Ishikawa (cell line): ENCODE measurements at regions not wholly inside any gene's neighbourhood (a gene's known extent, or its start where the extent isn't known, plus 50 kb on each side); places are given as distances from the start of the nearest gene placed in this dataset.

Source experiments
- CEBPB ChIP-seq: IDR thresholded peaks from 2 replicates; pipeline ENCODE4 v1.6.1; 2012
- CREB1 ChIP-seq: IDR thresholded peaks from 2 replicates; pipeline ENCODE4 v1.6.1; 2012; ENCODE audit warnings: low read depth
- EGR1 ChIP-seq: IDR thresholded peaks from 2 replicates; pipeline ENCODE4 v1.6.1; 2012
- EP300 ChIP-seq: IDR thresholded peaks from 2 replicates; pipeline ENCODE4 v1.6.1; 2012; ENCODE audit warnings: borderline replicate concordance
- FOXM1 ChIP-seq: IDR thresholded peaks from 2 replicates; pipeline ENCODE4 v1.6.1; 2012; ENCODE audit warnings: low read depth, borderline replicate concordance
- NFIC ChIP-seq: IDR thresholded peaks from 2 replicates; pipeline ENCODE4 v1.6.1; 2012
- RAD21 ChIP-seq: IDR thresholded peaks from 2 replicates; pipeline ENCODE4 v1.6.1; 2012; ENCODE audit warnings: low read depth
- TAF1 ChIP-seq: IDR thresholded peaks from 2 replicates; pipeline ENCODE4 v1.6.1; 2012; ENCODE audit warnings: low read depth, mild to moderate bottlenecking
- TCF12 ChIP-seq: IDR thresholded peaks from 2 replicates; pipeline ENCODE4 v1.6.1; 2012; ENCODE audit warnings: low read depth
- TEAD4 ChIP-seq: IDR thresholded peaks from 2 replicates; pipeline ENCODE4 v1.6.1; 2012
- YY1 ChIP-seq: IDR thresholded peaks from 2 replicates; pipeline ENCODE4 v1.6.1; 2012; ENCODE audit warnings: low read depth
- ZBTB7A ChIP-seq: IDR thresholded peaks from 2 replicates; pipeline ENCODE4 v1.6.1; 2012; ENCODE audit warnings: low read depth
- TF ChIP-seq, protein P1 (sequence below): IDR thresholded peaks from 2 replicates; pipeline ENCODE4 v1.6.1; 2012; ENCODE audit warnings: low read depth, mild to moderate bottlenecking
- TF ChIP-seq, protein P2 (sequence below): IDR thresholded peaks from 2 replicates; pipeline ENCODE4 v1.6.1; 2012
- TF ChIP-seq, protein P3 (sequence below): IDR thresholded peaks from 2 replicates; pipeline ENCODE4 v1.6.1; 2012

DNA sequence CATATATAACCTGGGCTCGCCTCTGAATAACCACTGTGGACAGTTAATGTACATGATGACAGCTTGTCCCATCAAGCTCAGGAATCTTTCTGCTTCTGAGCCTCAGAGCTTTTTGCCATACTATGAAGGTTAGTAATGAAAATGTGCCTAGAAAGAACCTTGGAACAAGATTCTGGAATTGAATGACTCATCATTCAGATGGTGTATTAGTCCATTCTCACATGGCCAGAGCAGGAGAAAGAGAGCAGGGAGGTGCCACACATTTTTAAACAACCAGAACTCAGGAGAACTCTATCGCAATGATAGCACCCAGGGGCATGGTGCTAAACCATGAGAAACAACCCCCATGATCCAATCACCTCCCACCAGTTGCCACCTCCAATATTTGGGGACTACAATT, 542.1 kb downstream of the PRR16 start:
- TF ChIP-seq, protein P1, sequence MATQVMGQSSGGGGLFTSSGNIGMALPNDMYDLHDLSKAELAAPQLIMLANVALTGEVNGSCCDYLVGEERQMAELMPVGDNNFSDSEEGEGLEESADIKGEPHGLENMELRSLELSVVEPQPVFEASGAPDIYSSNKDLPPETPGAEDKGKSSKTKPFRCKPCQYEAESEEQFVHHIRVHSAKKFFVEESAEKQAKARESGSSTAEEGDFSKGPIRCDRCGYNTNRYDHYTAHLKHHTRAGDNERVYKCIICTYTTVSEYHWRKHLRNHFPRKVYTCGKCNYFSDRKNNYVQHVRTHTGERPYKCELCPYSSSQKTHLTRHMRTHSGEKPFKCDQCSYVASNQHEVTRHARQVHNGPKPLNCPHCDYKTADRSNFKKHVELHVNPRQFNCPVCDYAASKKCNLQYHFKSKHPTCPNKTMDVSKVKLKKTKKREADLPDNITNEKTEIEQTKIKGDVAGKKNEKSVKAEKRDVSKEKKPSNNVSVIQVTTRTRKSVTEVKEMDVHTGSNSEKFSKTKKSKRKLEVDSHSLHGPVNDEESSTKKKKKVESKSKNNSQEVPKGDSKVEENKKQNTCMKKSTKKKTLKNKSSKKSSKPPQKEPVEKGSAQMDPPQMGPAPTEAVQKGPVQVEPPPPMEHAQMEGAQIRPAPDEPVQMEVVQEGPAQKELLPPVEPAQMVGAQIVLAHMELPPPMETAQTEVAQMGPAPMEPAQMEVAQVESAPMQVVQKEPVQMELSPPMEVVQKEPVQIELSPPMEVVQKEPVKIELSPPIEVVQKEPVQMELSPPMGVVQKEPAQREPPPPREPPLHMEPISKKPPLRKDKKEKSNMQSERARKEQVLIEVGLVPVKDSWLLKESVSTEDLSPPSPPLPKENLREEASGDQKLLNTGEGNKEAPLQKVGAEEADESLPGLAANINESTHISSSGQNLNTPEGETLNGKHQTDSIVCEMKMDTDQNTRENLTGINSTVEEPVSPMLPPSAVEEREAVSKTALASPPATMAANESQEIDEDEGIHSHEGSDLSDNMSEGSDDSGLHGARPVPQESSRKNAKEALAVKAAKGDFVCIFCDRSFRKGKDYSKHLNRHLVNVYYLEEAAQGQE: no peak
- TF ChIP-seq RAD21: no peak
- TF ChIP-seq, protein P2, sequence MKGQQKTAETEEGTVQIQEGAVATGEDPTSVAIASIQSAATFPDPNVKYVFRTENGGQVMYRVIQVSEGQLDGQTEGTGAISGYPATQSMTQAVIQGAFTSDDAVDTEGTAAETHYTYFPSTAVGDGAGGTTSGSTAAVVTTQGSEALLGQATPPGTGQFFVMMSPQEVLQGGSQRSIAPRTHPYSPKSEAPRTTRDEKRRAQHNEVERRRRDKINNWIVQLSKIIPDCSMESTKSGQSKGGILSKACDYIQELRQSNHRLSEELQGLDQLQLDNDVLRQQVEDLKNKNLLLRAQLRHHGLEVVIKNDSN: no peak
- TF ChIP-seq EP300: no peak
- TF ChIP-seq ZBTB7A: no peak
- no peak for TF ChIP-seq TCF12
- TF ChIP-seq, protein P3, sequence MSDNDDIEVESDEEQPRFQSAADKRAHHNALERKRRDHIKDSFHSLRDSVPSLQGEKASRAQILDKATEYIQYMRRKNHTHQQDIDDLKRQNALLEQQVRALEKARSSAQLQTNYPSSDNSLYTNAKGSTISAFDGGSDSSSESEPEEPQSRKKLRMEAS: no peak
- TF ChIP-seq NFIC: no peak
- TF ChIP-seq CREB1: no peak
- TF ChIP-seq FOXM1: no peak
- TF ChIP-seq EGR1: no peak
- TF ChIP-seq TEAD4: no peak

DNA sequence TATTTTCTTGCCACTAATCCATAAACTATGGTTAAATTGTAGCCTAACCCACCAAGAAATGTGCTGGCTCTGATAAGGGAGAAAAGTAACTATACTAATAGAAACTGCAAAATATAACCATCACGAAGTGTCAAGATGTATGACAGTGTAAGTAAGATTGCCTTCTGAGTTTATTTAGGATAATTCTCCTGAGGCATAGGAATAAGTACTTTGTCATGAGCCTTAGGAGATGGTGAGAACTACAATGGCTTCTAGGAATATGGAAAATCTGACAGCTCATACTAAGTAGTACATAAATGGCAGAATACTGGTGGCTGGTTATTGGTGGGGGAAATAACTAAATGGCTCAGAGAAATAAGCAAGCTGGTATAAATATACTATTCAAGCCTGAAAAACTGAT, 543.9 kb downstream of the PRR16 start:
- TF ChIP-seq RAD21: no peak
- no peak for TF ChIP-seq TEAD4
- TF ChIP-seq, protein P1: no peak
- TF ChIP-seq EGR1: no peak
- no peak for TF ChIP-seq CEBPB
- no peak for TF ChIP-seq YY1
- TF ChIP-seq ZBTB7A: no peak
- TF ChIP-seq TCF12: no peak
- no peak for TF ChIP-seq EP300
- no peak for TF ChIP-seq CREB1
- TF ChIP-seq TAF1: no peak
- no peak for TF ChIP-seq FOXM1
- TF ChIP-seq, protein P2: no peak

DNA sequence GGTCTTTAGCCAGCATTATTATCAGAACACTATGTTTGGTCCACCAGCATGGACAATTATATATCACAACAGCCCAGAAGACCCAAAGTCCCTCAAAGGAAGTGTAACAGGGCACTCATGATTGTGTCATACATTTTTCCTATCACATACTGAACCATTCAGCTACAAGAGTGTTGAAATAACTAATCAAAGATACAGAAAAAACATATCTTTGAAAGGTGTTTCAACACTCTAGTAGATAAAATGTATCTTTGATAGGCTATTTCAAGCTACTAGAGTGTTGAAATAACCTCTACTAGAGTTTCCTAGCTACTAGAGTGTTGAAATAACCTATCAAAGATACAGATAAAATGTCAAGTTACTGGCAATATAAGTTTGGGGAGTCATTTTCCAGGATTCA, 545.0 kb downstream of the PRR16 start:
- TF ChIP-seq NFIC (no peak), TAF1 (no peak), TEAD4 (no peak), TCF12 (no peak), CREB1 (no peak), YY1 (no peak), FOXM1 (no peak), EP300 (no peak), ZBTB7A (no peak), EGR1 (no peak)
- TF ChIP-seq, protein P3: no peak

DNA sequence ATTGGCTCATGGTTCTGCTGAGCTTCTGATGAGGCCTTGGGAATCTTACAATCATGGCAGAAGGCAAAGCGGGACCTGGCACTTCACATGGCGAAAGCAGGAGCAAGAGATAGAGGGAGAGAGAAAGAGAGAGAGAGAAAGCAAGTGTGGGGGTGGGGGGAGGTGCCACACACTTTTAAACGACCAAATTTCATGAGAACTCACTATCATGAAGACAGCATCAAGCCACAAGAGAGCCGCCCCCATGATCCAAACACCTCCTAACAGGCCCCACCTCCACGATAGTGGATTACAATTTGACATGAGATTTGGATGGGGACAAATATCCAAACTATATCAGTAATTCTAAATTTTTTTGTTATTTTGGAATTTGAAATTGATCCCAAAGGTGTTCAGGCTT, 553.9 kb downstream of the PRR16 start:
- TF ChIP-seq TEAD4 (no peak), NFIC (no peak), CREB1 (no peak), EGR1 (no peak), RAD21 (no peak), TAF1 (no peak), ZBTB7A (no peak)
- TF ChIP-seq, protein P3: no peak

DNA sequence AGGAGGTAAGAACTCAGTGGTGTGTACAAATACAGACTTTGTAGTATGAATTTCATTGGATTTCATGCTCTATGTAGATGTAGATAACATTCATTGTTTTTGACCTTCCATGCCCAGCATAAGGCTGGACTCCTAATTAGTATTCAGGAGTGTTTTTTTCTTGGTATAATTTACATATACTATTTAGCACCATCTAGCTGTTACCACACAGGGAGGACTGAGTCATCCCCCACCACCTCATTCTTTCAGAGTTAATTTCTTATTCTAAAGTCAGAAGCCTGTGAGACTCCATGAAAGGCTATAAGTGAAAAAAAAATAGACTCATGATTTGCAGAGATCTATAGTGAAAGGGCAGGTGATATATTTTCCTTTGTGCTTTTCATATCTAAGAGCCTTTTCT, 555.0 kb downstream of the PRR16 start:
- TF ChIP-seq RAD21 (no peak), ZBTB7A (no peak), TAF1 (no peak), YY1 (no peak), EGR1 (no peak), NFIC (no peak)
- TF ChIP-seq, protein P3: no peak

DNA sequence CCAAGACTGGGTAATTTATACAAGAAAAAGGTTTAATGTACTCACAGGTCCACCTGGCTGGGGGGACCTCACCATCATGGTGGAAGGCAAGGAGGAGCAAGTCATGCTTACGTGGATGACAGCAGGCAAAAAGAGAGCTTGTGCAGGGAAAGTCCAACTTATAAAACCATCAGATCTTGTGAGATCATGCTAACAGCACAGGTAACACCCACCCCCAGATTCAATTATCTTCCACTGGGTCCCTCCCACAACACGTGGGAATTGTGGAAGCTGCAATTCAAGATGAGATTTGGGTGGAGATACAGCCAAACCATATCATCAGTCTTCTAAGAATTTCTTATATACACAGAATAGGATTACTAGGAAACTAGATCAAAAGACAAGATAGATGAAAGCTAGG, 555.6 kb downstream of the PRR16 start:
- no peak for TF ChIP-seq CEBPB
